ENCODE measurements at regions not wholly inside any gene's neighbourhood (a gene's known extent, or its start where the extent isn't known, plus 50 kb on each side); places are given as distances from the start of the nearest gene placed in this dataset.

DNA sequence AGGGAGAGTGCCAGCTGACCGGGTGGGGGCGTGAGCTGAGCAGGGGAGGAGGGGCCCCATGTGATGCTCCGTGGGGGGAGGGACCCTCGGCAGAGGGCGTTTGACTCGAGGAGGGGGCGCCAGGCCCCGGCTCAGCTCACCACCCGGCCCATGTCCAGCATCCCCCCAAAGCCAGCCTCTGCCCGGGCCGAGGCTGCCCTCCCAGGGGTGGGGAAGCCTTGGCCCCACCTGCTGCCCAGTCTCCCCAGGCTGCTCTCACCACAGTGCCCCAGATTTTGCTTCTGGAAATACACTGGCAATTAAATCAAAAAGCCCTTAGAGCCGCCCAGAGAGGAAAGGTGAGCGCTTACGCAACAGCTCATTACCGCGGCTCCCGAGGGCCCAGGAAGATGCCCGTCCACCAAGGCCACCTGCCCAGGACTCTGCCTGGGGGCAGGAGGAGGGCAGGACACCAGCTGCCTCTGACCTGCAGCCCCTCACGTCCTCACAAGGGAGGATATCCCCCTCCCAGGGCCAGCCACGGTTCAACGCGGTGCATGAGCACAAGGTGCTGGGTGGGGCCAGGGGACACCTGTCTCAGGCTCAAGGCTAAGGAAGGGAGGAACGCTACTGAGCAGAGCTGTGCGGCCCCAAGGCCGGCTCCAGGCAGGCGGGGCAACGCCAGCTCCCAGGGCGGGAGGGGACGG, 70.0 kb upstream of the INPP5A start:
- no peak for DNase-seq

DNA sequence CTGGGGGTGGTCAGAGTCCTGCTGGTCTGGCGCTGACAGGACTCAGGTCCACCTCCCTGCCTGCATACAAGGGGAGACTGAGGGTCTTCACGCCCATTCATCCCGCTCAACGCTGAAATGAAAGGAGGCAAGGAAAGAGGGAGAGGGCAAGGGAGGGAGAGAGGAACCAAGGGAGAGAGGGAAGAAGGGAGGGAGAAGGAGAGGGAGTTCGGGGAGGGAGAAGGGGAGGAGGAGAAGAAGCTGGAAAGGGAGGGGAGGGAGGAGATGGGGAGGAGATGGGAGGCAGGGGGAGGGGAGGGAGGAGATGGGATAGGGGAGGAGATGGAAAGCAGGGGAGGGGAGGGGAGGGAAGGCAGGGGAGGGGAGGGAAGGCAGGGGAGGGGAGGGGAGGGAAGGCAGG, 69.4 kb upstream of the INPP5A start:
- DNase-seq = no peak

GRCh38 chr10:132468651-132469050, 68.9 kb upstream of the INPP5A start:
- DNase-seq = no peak

DNA sequence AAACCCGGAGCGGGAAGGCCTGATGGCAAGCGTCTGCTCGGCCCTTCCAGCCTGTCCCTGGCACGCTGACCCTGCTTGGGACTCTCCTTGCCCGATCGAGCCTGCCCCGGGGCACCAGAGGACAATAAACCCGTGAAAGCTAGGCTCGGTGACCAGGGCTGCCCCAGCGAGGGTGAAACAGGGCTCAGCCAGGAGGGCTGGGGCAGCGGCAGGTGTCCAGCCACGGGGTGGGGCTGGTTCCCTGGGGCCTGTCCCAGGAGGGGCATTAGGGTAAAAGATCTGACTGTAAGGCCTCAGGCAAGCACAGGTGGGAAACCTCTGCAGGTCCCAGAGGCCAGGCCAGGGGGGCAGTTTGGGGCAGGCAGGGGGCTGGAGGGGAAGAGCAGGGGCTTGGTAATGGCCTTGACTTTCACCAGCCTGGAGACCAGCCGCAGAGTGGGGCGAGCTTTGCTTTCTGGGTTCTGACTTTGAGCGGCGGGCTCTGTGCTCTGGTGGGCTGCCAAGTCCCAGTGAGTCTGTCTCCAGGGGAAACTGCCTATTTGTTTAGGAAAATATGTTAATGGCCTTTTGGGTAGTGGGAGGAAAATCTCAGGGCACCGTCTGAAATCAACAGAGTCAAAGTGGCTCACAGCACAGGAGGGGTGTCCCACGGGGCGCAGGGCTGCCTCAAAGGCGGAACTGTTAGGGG, 68.2 kb upstream of the INPP5A start:
- peak; percentile 52 for DNase-seq

GRCh38 chr10:132470410-132471124, 67.0 kb upstream of the INPP5A start:
- no peak for DNase-seq

GRCh38 chr10:132471125-132471451, 66.5 kb upstream of the INPP5A start:
- no peak for DNase-seq

- no peak for DNase-seq
Observed at GRCh38 chr10:132471484-132471883, 66.1 kb upstream of the INPP5A start.

- DNase-seq = peak; percentile 44
Observed at GRCh38 chr10:132475086-132475485, 62.5 kb upstream of the INPP5A start.

DNA sequence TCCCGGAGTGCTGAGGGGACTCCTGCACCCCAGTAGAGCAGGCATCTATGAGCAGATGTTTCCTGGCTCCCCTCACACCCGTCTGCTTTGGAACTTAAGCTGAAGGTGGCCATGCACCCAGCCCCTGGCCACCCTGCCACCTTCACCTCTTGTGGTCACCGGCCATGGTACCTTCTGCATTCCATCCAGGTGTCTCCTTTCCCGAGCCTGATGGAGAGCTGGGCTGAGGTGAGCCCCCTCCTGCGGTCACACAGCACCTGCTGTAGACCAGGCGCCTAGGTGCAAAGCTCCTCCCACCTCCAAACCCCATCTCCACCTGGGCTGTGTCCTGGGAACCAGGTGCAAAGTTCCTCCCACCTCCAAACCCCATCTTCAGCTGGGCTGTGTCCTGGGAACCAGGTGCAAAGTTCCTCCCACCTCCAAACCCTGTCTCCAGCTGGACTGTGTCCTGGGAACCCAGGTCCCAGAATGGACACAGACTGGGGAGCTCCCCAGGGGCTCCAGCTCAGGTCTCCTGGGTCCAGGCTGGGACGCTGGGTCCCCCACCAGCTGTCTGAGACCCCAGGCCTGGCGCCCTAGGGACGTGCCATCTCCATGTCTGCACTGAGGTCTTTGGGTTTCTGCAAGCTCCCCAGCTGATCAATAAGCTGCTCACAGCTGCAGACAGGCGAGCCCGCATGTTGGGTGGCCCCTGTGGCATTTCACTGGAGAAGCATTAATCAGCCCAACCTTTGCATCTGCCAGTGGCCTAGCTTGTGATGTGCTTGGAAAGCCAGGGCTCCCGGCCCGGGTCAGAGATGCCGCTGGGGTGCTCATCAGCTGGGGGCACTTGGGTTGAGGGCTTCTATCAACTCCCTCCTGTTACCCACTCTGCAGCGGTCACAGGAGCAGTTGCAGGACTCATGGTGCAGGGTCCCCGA, 61.2 kb upstream of the INPP5A start:
- no peak for DNase-seq

DNA sequence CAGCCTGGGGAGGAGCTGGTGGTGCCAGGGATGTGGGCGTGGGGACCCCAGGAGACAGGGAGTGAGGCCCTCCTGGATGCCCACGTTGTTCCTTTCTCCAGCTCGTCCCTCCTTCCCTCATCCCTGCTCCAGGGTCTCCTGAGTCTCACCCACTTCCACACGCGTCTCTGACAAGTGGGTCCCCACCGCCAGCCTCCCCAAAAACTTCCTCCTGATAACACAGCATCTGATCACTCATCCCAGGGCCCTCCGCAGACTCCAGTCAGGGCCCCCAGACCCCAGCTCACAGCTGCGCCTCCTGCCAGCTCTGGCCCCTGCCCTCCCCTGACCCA, 60.6 kb upstream of the INPP5A start:
- no peak for DNase-seq

GRCh38 chr10:132477398-132478340, 59.9 kb upstream of the INPP5A start:
- DNase-seq = peak; percentile 55

- DNase-seq = no peak
Observed at GRCh38 chr10:132478341-132479023, 59.1 kb upstream of the INPP5A start.

DNA sequence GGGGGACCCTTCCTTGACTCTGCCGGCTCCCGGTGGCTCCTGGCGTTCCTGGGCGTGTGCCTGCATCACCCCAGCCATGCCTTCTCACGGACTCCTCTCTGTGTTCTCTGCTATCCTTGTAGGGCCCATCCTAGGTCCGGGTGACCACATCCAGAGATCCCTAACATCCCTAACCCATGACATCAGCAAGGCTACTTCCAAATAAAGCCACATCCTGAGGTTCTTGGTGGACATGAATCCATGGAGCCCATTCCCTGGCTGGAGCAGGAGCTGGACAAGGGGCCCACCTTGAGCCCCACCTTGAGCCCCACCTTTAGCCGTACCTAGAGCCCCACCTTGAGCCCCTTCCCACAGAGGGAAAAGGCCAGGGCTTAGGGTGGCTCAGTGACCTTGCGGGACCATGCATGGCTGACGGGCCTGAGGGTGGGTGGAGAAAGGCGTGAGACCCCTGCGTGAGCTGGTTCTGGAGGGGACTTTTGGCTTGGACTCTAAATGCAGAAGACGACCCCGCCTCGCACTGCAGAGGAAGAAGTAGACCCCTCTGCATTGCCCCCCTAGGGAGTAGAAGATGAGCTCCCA, 58.5 kb upstream of the INPP5A start:
- no peak for DNase-seq

DNA sequence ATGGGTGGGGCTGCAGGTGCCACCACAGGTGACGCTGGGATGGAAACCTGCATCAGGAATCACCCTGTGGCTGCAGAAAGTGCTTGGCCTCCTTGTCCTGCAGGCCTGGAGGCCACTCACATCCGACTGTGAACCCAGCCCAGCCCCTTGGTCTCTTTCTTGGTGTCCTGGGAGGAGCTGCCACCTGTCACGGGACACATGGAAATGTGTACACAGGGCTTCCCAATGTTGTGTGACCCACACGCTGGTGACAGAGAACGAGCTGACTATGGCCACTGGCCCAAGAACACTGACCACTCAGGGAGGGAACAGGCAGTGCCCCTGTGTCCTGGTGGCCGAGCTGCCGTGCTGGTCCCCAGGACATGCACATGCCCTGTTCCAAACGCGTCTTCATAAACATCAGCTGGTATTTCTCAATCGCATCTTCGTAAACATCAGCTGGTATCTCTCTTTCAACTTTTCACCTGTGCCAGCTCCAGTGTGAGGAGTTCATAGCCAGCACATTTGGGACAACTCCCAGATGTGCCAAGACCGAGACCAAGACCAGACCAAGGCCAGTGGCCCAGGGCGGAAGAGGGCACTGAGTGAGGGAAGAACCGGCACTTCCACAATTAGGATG, 57.9 kb upstream of the INPP5A start:
- no peak for DNase-seq

DNA sequence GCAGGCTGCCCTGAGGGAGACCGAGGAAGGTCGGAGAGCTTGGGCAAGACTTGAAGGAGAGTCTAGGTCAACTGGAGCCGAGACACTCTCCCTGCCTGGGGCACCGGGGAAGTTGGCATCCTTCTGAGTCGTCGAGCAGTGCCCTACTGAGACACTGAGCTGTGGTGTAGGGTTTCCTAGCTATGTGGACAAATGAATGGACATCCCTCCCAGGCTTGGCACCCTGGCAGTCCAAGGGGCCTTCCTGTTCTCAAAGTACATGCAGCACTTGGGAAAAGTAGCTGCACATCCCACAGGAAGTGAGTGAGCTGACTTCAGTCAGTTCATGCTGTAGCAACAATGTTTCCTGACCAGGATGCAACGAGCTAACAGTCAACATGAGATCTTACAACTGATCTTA, 57.2 kb upstream of the INPP5A start:
- DNase-seq = no peak

DNA sequence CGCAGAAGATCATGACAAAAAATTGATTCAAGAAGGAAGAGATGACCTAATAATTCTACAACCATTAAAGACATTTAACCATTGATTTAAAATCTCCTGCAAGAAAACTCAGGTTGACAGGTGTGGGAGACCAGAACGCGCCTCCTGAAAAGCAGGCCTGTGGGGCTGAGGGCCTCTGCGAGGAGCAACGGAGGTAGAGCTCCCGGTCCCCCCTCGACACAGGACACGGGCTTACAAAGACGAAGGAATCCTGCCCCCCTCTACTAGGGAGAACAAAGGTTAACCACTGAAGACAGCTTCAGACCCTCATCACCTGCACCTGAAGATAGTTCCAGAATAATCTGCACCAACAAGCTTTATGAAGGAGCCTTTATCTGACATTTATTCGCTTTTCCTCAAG, 55.9 kb upstream of the INPP5A start:
- DNase-seq = no peak

GRCh38 chr10:132482090-132482800, 55.3 kb upstream of the INPP5A start:
- peak; percentile 70 for DNase-seq

GRCh38 chr10:132483394-132483793, 54.2 kb upstream of the INPP5A start:
- no peak for DNase-seq

DNA sequence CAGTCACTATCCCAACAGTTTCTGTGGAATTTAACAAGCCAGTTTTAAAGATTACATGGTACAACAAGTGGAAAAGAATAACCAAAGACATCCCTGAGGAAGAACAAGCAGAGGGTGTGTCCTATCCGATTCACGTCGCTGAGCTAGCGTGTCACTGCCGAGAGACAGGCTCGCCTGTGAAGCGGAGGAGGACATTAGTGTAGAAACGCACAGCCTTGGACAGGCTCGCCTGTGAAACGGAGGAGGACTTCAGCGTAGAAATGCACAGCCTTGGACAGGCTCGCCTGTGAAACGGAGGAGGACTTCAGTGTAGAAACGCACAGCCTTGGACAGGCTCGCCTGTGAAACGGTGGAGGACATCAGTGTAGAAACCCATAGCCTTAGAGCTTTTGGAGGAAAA, 52.7 kb upstream of the INPP5A start:
- no peak for DNase-seq
